Caco-2 (cell line): ENCODE measurements at regions not wholly inside any gene's neighbourhood (a gene's known extent, or its start where the extent isn't known, plus 50 kb on each side); places are given as distances from the start of the nearest gene placed in this dataset.

Experiments
- BruUV-seq: library from RNA; stranded (reverse); fragments of 400-500 nt; replicated peaks from 2 replicates; lab custom pipeline; 2021; lab: Mats Ljungman, UMichigan
- CTCF ChIA-PET: fragments of 300-600 bp; sonication (Branson Sonifier 250); formaldehyde crosslinking; loops from one replicate; lab custom pipeline; 2022; ENCODE audit warnings: antibody characterized with exemption; lab: Charles Lee
- POLR2A ChIA-PET: fragments of 300-600 bp; sonication (Branson Sonifier 250); formaldehyde crosslinking; loops from one replicate; lab custom pipeline; 2022; ENCODE audit warnings: antibody characterized with exemption; lab: Charles Lee
- DNase-seq, 2 experiments: peaks; one replicate each; pipeline versions ENCODE4 v3.0.0 to v3.0.0-alpha.2; 2020 to 2022
- H3K27me3 ChIP-seq: replicated peaks from 2 replicates; pipeline ENCODE4 v1.6.0; 2011; ENCODE audit warnings: low read length; ENCODE audit not compliant: control insufficient read depth, insufficient read depth
- H3K36me3 ChIP-seq: 2 replicates; pipeline ENCODE4 v1.5.1; 2011; ENCODE audit warnings: low read length; ENCODE audit not compliant: control insufficient read depth, insufficient read depth
- H3K4me1 ChIP-seq: fragments of 250-450 bp; sonication (Bioruptor Pico); 2 replicates; pipeline ENCODE4 v1.5.1; 2020; ENCODE audit warnings: mild to moderate bottlenecking
- H3K4me3 ChIP-seq: 2 replicates; pipeline ENCODE4 v1.5.1; 2011; ENCODE audit warnings: low read depth, mild to moderate bottlenecking, control low read depth, low read length
- H3K9me3 ChIP-seq: fragments of 250-450 bp; sonication (Bioruptor Pico); 2 replicates; pipeline ENCODE4 v1.5.1; 2020; ENCODE audit warnings: mild to moderate bottlenecking, moderate library complexity
- H3K27ac Mint-ChIP-seq: one replicate; pipeline ENCODE4 v1.8.0; 2022; ENCODE audit warnings: mixed read lengths; ENCODE audit not compliant: unreplicated experiment
- H3K27me3 Mint-ChIP-seq: one replicate; pipeline ENCODE4 v1.8.0; 2022; ENCODE audit warnings: mixed read lengths; ENCODE audit not compliant: insufficient read depth, unreplicated experiment
- H3K36me3 Mint-ChIP-seq: one replicate; pipeline ENCODE4 v1.8.0; 2022; ENCODE audit warnings: mild to moderate bottlenecking, mixed read lengths; ENCODE audit not compliant: insufficient read depth, unreplicated experiment
- H3K4me1 Mint-ChIP-seq: one replicate; pipeline ENCODE4 v1.8.0; 2022; ENCODE audit warnings: low read depth, mixed read lengths; ENCODE audit not compliant: unreplicated experiment
- H3K4me3 Mint-ChIP-seq: one replicate; pipeline ENCODE4 v1.8.0; 2022; ENCODE audit warnings: mild to moderate bottlenecking, moderate library complexity, mixed read lengths; ENCODE audit not compliant: unreplicated experiment
- H3K9me3 Mint-ChIP-seq: one replicate; pipeline ENCODE4 v1.8.0; 2022; ENCODE audit warnings: mixed read lengths; ENCODE audit not compliant: unreplicated experiment
- intact Hi-C: fragments of 100-400 bp; cut with micrococcal nuclease; formaldehyde crosslinking; loops from one replicate; pipeline ENCODE4 v1.10.0; 2022; ENCODE audit not compliant: unreplicated experiment
- TF ChIP-seq, protein P1 (sequence below), 2 experiments: fragments of 200-600 bp in 1 of 2; IDR thresholded peaks; 1 replicate in 1 of 2; 2 replicates in 1 of 2; pipeline versions ENCODE4 v1.5.1 to v1.8.0; 2011 to 2022; ENCODE audit warnings: antibody characterized with exemption in 1 of 2, control low read depth in 1 of 2, inconsistent platforms in 1 of 2, low read depth in 1 of 2, low read length in 1 of 2, mild to moderate bottlenecking in 1 of 2, moderate library complexity in 1 of 2; ENCODE audit not compliant: insufficient read depth in 1 of 2, severe bottlenecking in 1 of 2, unreplicated experiment in 1 of 2

DNA sequence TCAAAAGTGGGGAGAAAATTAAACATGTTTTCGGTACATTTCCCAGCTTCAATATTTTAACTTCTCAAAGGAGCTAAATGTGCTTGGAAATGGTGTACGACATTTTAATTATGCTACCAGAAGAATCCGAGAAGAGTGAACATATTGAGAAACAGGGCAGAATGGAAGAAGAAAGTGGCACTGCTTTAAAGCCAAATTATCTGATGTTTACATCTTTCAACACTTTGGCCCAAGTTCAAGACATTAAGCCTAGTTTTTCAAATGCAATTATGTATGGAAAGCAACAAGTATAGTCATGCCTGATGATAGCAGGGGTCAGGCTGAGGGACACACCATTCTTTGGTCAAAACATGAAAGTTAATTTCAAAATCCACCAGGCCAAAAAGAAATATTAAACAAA is 577.9 kb upstream of the ZFP42 start:
- DNase-seq = no peak
- peaks cover 9% of the 10 kb centered on the region for H3K9me3 Mint-ChIP-seq
- no peaks in the 10 kb centered on the region for H3K27me3 ChIP-seq
- H3K27ac Mint-ChIP-seq = no peak overlapping the region
- no peaks in the 10 kb centered on the region for H3K36me3 Mint-ChIP-seq
- H3K4me3 Mint-ChIP-seq = no peak overlapping the region
- ChIA-PET POLR2A (no interaction called here), CTCF (no interaction called here)
- H3K9me3 ChIP-seq = no peaks in the 10 kb centered on the region
- no peak overlapping the region for H3K4me3 ChIP-seq
- TF ChIP-seq, protein P1, sequence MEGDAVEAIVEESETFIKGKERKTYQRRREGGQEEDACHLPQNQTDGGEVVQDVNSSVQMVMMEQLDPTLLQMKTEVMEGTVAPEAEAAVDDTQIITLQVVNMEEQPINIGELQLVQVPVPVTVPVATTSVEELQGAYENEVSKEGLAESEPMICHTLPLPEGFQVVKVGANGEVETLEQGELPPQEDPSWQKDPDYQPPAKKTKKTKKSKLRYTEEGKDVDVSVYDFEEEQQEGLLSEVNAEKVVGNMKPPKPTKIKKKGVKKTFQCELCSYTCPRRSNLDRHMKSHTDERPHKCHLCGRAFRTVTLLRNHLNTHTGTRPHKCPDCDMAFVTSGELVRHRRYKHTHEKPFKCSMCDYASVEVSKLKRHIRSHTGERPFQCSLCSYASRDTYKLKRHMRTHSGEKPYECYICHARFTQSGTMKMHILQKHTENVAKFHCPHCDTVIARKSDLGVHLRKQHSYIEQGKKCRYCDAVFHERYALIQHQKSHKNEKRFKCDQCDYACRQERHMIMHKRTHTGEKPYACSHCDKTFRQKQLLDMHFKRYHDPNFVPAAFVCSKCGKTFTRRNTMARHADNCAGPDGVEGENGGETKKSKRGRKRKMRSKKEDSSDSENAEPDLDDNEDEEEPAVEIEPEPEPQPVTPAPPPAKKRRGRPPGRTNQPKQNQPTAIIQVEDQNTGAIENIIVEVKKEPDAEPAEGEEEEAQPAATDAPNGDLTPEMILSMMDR (IDR thresholded peaks at IDR 0.05; ENCODE audit: insufficient read depth in 1 of 2, low read depth in 1 of 2, low read length in 1 of 2, severe bottlenecking in 1 of 2, unreplicated experiment in 1 of 2) = no peak
- no TSS peak for BruUV-seq
- H3K36me3 ChIP-seq = no peaks in the 10 kb centered on the region
- H3K4me1 ChIP-seq = no peaks in the 10 kb centered on the region
- intact Hi-C loops = no loop called here
- no peaks in the 10 kb centered on the region for H3K27me3 Mint-ChIP-seq
- no peaks in the 10 kb centered on the region for H3K4me1 Mint-ChIP-seq

DNA sequence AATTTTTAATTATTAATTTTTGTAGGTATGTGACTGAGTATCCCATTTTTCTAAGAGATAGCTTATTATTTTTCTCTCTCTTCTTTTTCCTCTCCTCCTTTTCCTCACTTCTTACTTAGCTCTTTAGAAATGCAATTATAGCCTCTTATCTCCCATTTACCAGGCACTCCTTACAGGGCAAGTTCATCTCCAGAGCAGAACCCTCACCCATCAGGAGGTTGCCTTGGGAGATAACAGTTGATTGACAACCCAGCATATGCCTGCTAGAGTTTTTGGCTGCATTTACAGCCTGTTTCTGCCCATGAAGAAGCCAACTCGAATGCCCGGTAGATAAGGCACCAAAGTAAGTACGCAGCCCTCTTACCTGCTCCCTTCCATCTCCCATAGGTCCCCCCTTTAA is 572.9 kb upstream of the ZFP42 start:
- Mint-ChIP-seq H3K36me3 (no peaks in the 10 kb centered on the region), H3K27ac (no peak overlapping the region), H3K4me3 (no peak overlapping the region), H3K27me3 (no peaks in the 10 kb centered on the region), H3K4me1 (no peaks in the 10 kb centered on the region), H3K9me3 (no peaks in the 10 kb centered on the region)
- H3K4me3 ChIP-seq = no peak overlapping the region
- DNase-seq = no peak
- ChIA-PET POLR2A (no interaction called here), CTCF (no interaction called here)
- H3K4me1 ChIP-seq = no peaks in the 10 kb centered on the region
- H3K27me3 ChIP-seq = no peaks in the 10 kb centered on the region
- no peaks in the 10 kb centered on the region for H3K9me3 ChIP-seq
- H3K36me3 ChIP-seq = no peaks in the 10 kb centered on the region
- BruUV-seq = no TSS peak
- TF ChIP-seq, protein P1 (IDR thresholded peaks at IDR 0.05; ENCODE audit: insufficient read depth in 1 of 2, low read depth in 1 of 2, low read length in 1 of 2, severe bottlenecking in 1 of 2, unreplicated experiment in 1 of 2) = no peak
- intact Hi-C loops = no loop called here

DNA sequence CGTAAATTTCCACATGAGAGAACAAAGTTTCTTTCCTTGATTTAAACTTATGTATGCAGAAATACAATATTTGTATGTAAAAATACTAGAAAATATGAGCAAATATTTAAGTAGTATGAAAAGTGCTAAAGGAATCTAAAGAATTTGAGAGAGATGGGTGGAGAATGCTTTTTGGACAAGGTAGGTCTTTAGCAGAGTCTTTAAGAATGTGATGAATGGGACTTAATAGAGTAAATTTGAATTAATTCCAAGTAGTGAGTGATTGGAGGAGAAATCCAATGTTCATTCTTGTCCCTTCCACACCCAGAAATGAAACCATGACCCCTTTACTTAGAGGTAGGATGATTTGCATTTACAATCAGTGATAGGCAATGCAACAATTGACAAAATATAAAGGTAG is 570.9 kb upstream of the ZFP42 start:
- Histone ChIP-seq H3K4me1 (no peaks in the 10 kb centered on the region), H3K36me3 (no peaks in the 10 kb centered on the region), H3K4me3 (no peak overlapping the region), H3K9me3 (no peaks in the 10 kb centered on the region), H3K27me3 (no peaks in the 10 kb centered on the region)
- H3K36me3 Mint-ChIP-seq = no peaks in the 10 kb centered on the region
- POLR2A ChIA-PET = no interaction called here
- no peak overlapping the region for H3K27ac Mint-ChIP-seq
- intact Hi-C loops = no loop called here
- H3K4me3 Mint-ChIP-seq = no peak overlapping the region
- DNase-seq = no peak
- no peaks in the 10 kb centered on the region for H3K9me3 Mint-ChIP-seq
- TF ChIP-seq, protein P1 (IDR thresholded peaks at IDR 0.05; ENCODE audit: insufficient read depth in 1 of 2, low read depth in 1 of 2, low read length in 1 of 2, severe bottlenecking in 1 of 2, unreplicated experiment in 1 of 2) = no peak
- CTCF ChIA-PET = no interaction called here
- no peaks in the 10 kb centered on the region for H3K27me3 Mint-ChIP-seq
- BruUV-seq = no TSS peak
- no peaks in the 10 kb centered on the region for H3K4me1 Mint-ChIP-seq
